OCI-LY1 (cell line): ENCODE measurements at regions not wholly inside any gene's neighbourhood (a gene's known extent, or its start where the extent isn't known, plus 50 kb on each side); places are given as distances from the start of the nearest gene placed in this dataset.

Source experiments
- CTCF ChIP-seq: fragments of 200-600 bp; sonication (generic), shearing (Covaris generic); IDR thresholded peaks from 2 replicates; pipeline ENCODE4 v1.5.1; 2017; ENCODE audit warnings: mild to moderate bottlenecking, antibody characterized with exemption, low read length, moderate library complexity, mixed read lengths
- EZH2 ChIP-seq: fragments of 200-600 bp; sonication (generic), shearing (Covaris generic); IDR thresholded peaks from 2 replicates; pipeline ENCODE4 v1.8.0; 2017; ENCODE audit warnings: borderline replicate concordance, mixed run types, mild to moderate bottlenecking, antibody characterized with exemption, low read length, moderate library complexity, mixed read lengths

DNA sequence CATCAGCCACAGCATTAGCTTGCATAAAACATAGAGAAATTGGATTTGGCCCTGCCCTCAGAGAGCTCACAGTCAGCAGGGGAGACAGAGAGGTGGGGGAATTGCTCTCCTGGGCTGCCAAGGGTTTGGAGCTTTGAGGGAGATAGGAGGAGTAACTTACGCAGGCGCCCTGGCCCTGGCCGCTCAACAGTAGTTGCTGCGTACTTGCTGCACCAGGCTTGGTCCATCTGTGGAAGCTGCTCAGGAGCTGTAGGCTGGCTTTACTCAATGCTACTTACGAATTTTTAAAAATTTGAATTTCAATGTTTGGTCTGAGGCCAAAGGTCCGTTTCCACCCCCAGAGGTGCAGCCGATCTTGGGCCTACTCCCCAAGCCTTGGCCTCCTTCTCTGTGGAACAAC, 83.3 kb downstream of the CPZ start:
- TF ChIP-seq CTCF (no peak), EZH2 (no peak)
